CD4-positive, alpha-beta T cell treated with Interleukin-4 for 4 hours (primary cell): ENCODE measurements at regions not wholly inside any gene's neighbourhood (a gene's known extent, or its start where the extent isn't known, plus 50 kb on each side); places are given as distances from the start of the nearest gene placed in this dataset.
"Not testable (repeated sequence)": the region's sequence is repeated elsewhere in the genome, so short reads cannot be mapped to it uniquely, and the experiment has no call there.

Source experiments
- DNase-seq: peaks from one replicate; pipeline ENCODE4 v3.0.0-alpha.2; 2020

GRCh38 chr2:21812766-21813165 is 689.0 kb downstream of the TDRD15 start:
- no peak for DNase-seq

GRCh38 chr2:21814588-21815149 is 690.9 kb downstream of the TDRD15 start:
- DNase-seq, result no peak

GRCh38 chr2:21818212-21818795 is 694.5 kb downstream of the TDRD15 start:
- no peak for DNase-seq

GRCh38 chr2:21819454-21819853 is 695.7 kb downstream of the TDRD15 start:
- no peak for DNase-seq

- DNase-seq, result no peak
Measured at GRCh38 chr2:21820271-21820670, 696.5 kb downstream of the TDRD15 start.

- DNase-seq, result no peak
Measured at GRCh38 chr2:21821672-21822227, 698.0 kb downstream of the TDRD15 start.

GRCh38 chr2:21822505-21822904 is 698.7 kb downstream of the TDRD15 start:
- no peak for DNase-seq

GRCh38 chr2:21833767-21834166 is 710.0 kb downstream of the TDRD15 start:
- DNase-seq, result no peak

- DNase-seq, result no peak
Measured at GRCh38 chr2:21836261-21836660, 712.5 kb downstream of the TDRD15 start.

- no peak for DNase-seq
Measured at GRCh38 chr2:21836719-21837118, 713.0 kb downstream of the TDRD15 start.

- DNase-seq, result no peak
Measured at GRCh38 chr2:21837168-21837960, 713.6 kb downstream of the TDRD15 start.

GRCh38 chr2:21841341-21841740 is 717.6 kb downstream of the TDRD15 start:
- no peak for DNase-seq

- not testable (repeated sequence) for DNase-seq
Measured at GRCh38 chr2:21850367-21850766, 726.6 kb downstream of the TDRD15 start.

GRCh38 chr2:21854938-21855337 is 731.2 kb downstream of the TDRD15 start:
- DNase-seq, result no peak

- no peak for DNase-seq
Measured at GRCh38 chr2:21856708-21857107, 732.9 kb downstream of the TDRD15 start.

GRCh38 chr2:21860907-21861306 is 737.1 kb downstream of the TDRD15 start:
- no peak for DNase-seq

- no peak for DNase-seq
Measured at GRCh38 chr2:21866316-21866715, 742.5 kb downstream of the TDRD15 start.

- no peak for DNase-seq
Measured at GRCh38 chr2:21887881-21888280, 764.1 kb downstream of the TDRD15 start.

- no peak for DNase-seq
Measured at GRCh38 chr2:21890041-21890440, 766.3 kb downstream of the TDRD15 start.

GRCh38 chr2:21890716-21891115 is 766.9 kb downstream of the TDRD15 start:
- no peak for DNase-seq

GRCh38 chr2:21891191-21891590 is 767.4 kb downstream of the TDRD15 start:
- DNase-seq, result no peak

- no peak for DNase-seq
Measured at GRCh38 chr2:21892140-21892539, 768.4 kb downstream of the TDRD15 start.

GRCh38 chr2:21895200-21895599 is 771.4 kb downstream of the TDRD15 start:
- no peak for DNase-seq
